SH-SY5Y (cell line): ENCODE measurements at regions not wholly inside any gene's neighbourhood (a gene's known extent, or its start where the extent isn't known, plus 50 kb on each side); places are given as distances from the start of the nearest gene placed in this dataset.

Experiments
- GATA2 ChIP-seq: IDR thresholded peaks from 2 replicates; pipeline ENCODE4 v1.6.1; 2011; ENCODE audit warnings: mild to moderate bottlenecking, low read depth, low read length
- GATA3 ChIP-seq: IDR thresholded peaks from 2 replicates; pipeline ENCODE4 v1.6.1; 2011; ENCODE audit warnings: low read depth, mild to moderate bottlenecking, low read length, moderate library complexity

- TF ChIP-seq GATA3: no peak
- no peak for TF ChIP-seq GATA2
Measured at GRCh38 chr6:146865756-146866379, 267.1 kb downstream of the ADGB start.

GRCh38 chr6:146866731-146867414, 268.1 kb downstream of the ADGB start:
- TF ChIP-seq GATA2 (no peak), GATA3 (no peak)

DNA sequence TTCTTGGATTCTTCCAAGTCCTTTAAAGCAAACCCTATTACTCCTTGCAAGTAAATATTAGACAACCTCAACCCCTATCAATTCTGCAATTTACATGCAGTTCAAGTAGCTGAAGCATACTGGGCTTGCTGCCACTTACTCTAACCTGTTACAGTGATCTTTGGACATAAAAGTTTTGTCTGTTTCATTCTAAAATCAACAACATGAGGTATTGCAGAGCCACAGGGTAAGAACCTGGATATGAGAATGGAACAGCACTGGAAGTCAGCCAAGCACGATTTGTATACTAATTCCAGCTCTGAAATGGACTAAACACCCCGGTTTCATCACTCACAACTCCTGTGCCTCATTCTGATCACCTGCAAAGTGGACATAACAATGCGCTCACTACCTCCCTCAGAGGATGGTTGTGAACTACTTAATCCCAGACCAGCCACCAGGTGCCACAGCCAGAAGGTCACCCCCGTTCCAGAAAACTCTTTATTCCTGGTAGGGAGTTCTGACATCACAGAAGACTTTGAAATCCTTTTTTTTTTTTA, 270.0 kb downstream of the ADGB start:
- TF ChIP-seq GATA2 (no peak), GATA3 (no peak)

- TF ChIP-seq GATA3 (no peak), GATA2 (no peak)
Measured at GRCh38 chr6:146870760-146871159, 272.0 kb downstream of the ADGB start.

- TF ChIP-seq GATA2 (no peak), GATA3 (no peak)
Measured at GRCh38 chr6:146871611-146872425, 273.0 kb downstream of the ADGB start.

GRCh38 chr6:146872426-146872785, 273.6 kb downstream of the ADGB start:
- TF ChIP-seq GATA3 (no peak), GATA2 (no peak)

GRCh38 chr6:146874278-146875018, 275.7 kb downstream of the ADGB start:
- TF ChIP-seq GATA3 (no peak), GATA2 (no peak)

DNA sequence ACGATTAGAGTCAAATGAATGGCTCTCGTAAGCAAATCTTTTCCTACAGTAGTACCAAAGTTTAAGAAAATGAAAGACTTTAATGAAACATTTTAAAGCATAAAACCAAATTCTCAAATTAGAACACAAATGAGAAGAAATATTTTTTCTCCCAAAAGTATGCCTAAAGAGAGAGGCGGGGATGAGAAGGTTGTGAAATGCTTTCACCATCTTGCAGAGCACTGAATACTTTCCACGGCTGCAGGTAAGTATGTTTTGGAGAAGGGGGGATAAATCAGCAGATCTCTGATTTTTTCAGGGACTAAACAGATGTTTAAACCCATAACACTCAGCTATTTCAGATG, 277.1 kb downstream of the ADGB start:
- TF ChIP-seq GATA3 (no peak), GATA2 (no peak)

DNA sequence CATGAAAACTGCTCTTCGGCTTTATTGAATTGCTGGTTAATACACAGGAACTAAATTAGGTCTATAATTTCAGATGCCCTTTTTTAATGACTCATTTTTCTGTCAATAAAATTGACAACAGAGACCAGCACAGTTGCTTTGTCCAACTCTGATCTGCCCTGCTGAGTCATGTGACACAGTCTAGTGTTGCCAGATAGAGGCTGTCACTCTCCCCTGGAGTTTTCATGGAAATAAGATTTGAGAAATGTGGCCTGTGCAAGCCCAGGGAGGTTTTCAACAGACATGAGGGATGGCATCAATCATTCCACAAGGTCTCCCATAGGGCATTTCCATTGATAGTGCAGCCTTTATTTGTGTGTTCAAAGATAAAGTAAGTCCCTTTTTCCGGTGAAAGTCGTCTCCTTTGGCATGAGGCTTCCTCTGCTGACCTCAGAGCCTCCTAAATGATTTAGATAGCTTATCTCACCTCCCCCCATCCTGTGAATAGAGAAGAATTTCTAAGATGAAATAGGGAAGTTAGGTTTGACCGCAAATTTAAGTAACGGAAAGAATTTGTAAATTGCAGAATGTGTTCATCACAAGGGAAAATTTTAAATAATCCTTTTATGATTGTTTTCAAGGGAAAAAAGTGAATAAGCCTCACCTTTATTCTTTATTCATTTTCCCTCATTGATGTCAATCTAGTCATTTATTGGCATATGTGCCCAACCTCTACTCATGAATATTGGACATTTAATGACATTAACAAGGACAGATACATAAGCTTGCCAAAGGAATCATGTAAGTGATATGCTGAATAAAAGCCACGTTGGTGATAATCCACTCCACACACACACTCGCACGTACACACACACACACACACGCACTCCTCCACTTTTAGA, 277.7 kb downstream of the ADGB start:
- TF ChIP-seq GATA2 (no peak), GATA3 (no peak)

GRCh38 chr6:146878168-146878951, 279.6 kb downstream of the ADGB start:
- TF ChIP-seq GATA3: no peak
- no peak for TF ChIP-seq GATA2

GRCh38 chr6:146878952-146879340, 280.2 kb downstream of the ADGB start:
- TF ChIP-seq GATA2 (no peak), GATA3 (no peak)

GRCh38 chr6:146879406-146880117, 280.8 kb downstream of the ADGB start:
- no peak for TF ChIP-seq GATA3
- TF ChIP-seq GATA2: no peak
